A673 (cell line): ENCODE measurements at regions not wholly inside any gene's neighbourhood (a gene's known extent, or its start where the extent isn't known, plus 50 kb on each side); places are given as distances from the start of the nearest gene placed in this dataset.

Source experiments
- BruUV-seq: library from RNA; stranded (reverse); fragments of 400-500 nt; replicated peaks from 2 replicates; lab custom pipeline; 2021; lab: Mats Ljungman, UMichigan
- CTCF ChIA-PET: fragments of 300-600 bp; sonication (Branson Sonifier 250); formaldehyde crosslinking; loops from one replicate; lab custom pipeline; 2022; ENCODE audit warnings: antibody characterized with exemption; lab: Charles Lee
- POLR2A ChIA-PET: fragments of 300-600 bp; sonication (Branson Sonifier 250); formaldehyde crosslinking; loops from one replicate; lab custom pipeline; 2022; ENCODE audit warnings: antibody characterized with exemption; ENCODE audit not compliant: low non-redundant PET; lab: Charles Lee
- DNase-seq: peaks from one replicate; pipeline ENCODE4 v3.0.0-alpha.2; 2015; ENCODE audit warnings: low spot score
- H3K27ac ChIP-seq: fragments of 200-600 bp; sonication (generic); 2 replicates; pipeline ENCODE4 v1.5.1; 2016; ENCODE audit warnings: mixed run types, low read depth, mild to moderate bottlenecking, mixed read lengths, antibody characterized with exemption, low read length; ENCODE audit not compliant: poor library complexity, severe bottlenecking
- H3K27me3 ChIP-seq: fragments of 200-600 bp; sonication (generic); replicated peaks from 2 replicates; pipeline ENCODE4 v1.6.1; 2017; ENCODE audit warnings: mixed run types, low read depth, mild to moderate bottlenecking, mixed read lengths, antibody characterized with exemption, low read length; ENCODE audit not compliant: insufficient read depth, poor library complexity
- H3K36me3 ChIP-seq: fragments of 200-600 bp; sonication (generic); 2 replicates; pipeline ENCODE4 v1.6.1; 2016; ENCODE audit warnings: mixed run types, mild to moderate bottlenecking, mixed read lengths, antibody characterized with exemption, low read length; ENCODE audit not compliant: insufficient read depth, poor library complexity, severe bottlenecking
- H3K4me1 ChIP-seq: fragments of 200-600 bp; sonication (generic); 2 replicates; pipeline ENCODE4 v1.6.1; 2017; ENCODE audit warnings: mixed run types, mild to moderate bottlenecking, mixed read lengths, antibody characterized with exemption, low read length; ENCODE audit not compliant: insufficient read depth, poor library complexity, severe bottlenecking
- H3K4me3 ChIP-seq: fragments of 200-600 bp; sonication (generic); 2 replicates; pipeline ENCODE4 v1.5.1; 2016; ENCODE audit warnings: low read depth, mixed run types, mild to moderate bottlenecking, mixed read lengths, low read length; ENCODE audit not compliant: poor library complexity, severe bottlenecking
- H3K9me3 ChIP-seq: fragments of 200-600 bp; sonication (generic); 2 replicates; pipeline ENCODE4 v1.6.1; 2016; ENCODE audit warnings: mixed run types, low read depth, mild to moderate bottlenecking, mixed read lengths, antibody characterized with exemption, low read length; ENCODE audit not compliant: poor library complexity, severe bottlenecking
- EZH2 ChIP-seq: fragments of 200-600 bp; sonication (generic); IDR thresholded peaks from 2 replicates; pipeline ENCODE4 v1.6.1; 2017; ENCODE audit warnings: borderline replicate concordance, low read depth, mild to moderate bottlenecking, mixed read lengths, antibody characterized with exemption, low read length; ENCODE audit not compliant: poor library complexity, severe bottlenecking
- intact Hi-C: fragments of 100-400 bp; cut with micrococcal nuclease; formaldehyde crosslinking; loops from one replicate; pipeline ENCODE4 v1.10.0; 2022; ENCODE audit not compliant: unreplicated experiment
- TF ChIP-seq, protein P1 (sequence below): fragments of 300-800, 200-600 bp; sonication (generic); conservative IDR thresholded peaks from 2 replicates; pipeline ENCODE4 v1.5.1; 2017; ENCODE audit warnings: low read depth, mild to moderate bottlenecking, antibody characterized with exemption, low read length, moderate library complexity, mixed read lengths

DNA sequence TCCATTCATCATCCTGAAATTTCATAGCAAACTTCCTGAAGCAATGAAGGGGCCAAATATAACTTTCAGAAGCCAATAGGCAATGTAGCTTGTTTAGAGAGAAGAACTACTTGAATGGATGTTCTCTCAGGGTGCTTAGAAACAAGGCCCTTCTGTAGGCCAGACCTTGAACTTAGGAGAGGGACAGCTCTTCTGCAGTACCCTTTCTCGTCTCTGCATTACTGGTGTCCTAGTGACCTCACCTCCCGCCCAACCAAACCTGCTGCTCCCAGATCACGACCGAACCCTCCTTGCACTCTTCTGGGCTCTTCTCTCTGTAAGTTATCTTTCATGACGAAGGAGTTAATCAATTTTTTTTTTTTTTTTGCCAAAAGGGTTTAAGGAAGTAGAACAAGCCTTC is 543.9 kb downstream of the TDRD15 start:
- intact Hi-C loops, result no loop called here
- Histone ChIP-seq H3K36me3 (no peaks in the 10 kb centered on the region), H3K27me3 (peaks cover 10% of the 10 kb centered on the region), H3K27ac (no peak overlapping the region), H3K9me3 (no peaks in the 10 kb centered on the region), H3K4me1 (no peaks in the 10 kb centered on the region), H3K4me3 (no peak overlapping the region)
- ChIA-PET POLR2A (no interaction called here), CTCF (no interaction called here)
- no TSS peak for BruUV-seq
- no peak for DNase-seq
- TF ChIP-seq, protein P1, sequence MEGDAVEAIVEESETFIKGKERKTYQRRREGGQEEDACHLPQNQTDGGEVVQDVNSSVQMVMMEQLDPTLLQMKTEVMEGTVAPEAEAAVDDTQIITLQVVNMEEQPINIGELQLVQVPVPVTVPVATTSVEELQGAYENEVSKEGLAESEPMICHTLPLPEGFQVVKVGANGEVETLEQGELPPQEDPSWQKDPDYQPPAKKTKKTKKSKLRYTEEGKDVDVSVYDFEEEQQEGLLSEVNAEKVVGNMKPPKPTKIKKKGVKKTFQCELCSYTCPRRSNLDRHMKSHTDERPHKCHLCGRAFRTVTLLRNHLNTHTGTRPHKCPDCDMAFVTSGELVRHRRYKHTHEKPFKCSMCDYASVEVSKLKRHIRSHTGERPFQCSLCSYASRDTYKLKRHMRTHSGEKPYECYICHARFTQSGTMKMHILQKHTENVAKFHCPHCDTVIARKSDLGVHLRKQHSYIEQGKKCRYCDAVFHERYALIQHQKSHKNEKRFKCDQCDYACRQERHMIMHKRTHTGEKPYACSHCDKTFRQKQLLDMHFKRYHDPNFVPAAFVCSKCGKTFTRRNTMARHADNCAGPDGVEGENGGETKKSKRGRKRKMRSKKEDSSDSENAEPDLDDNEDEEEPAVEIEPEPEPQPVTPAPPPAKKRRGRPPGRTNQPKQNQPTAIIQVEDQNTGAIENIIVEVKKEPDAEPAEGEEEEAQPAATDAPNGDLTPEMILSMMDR, result no peak
- no peak for TF ChIP-seq EZH2

DNA sequence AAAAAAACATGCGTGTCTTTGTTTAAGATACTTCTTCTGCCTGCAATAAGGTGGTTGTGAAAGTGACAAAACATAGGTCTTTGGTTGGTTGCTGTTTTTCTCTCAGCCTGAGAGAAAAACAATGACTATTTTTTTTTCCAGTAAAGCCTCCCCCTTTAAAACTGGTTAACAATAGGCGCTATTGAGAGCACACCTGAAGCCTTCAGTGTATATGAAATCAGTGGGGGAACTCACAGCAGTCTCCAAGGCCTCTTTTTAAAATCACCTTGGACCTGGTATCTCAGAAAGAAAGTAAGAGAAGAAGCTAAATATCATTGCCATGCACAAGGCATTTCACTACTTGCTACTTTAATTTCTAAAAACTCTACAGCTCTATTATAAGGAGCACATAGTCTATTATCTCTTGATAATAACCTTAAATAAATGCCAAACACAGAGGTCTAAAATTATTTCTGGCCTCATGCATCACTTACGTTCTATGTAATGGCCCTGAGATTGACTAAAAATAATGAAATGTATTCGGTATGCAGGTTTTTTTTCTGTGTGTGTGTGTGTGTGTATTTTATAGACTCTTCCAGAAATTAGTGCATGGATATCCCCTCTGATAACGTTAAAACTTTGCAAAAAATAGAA is 544.4 kb downstream of the TDRD15 start:
- H3K4me1 ChIP-seq, result no peaks in the 10 kb centered on the region
- no peak overlapping the region for H3K4me3 ChIP-seq
- BruUV-seq, result no TSS peak
- TF ChIP-seq EZH2, result no peak
- TF ChIP-seq, protein P1, result no peak
- intact Hi-C loops, result no loop called here
- no peak for DNase-seq
- H3K9me3 ChIP-seq, result no peaks in the 10 kb centered on the region
- CTCF ChIA-PET, result no interaction called here
- H3K27ac ChIP-seq, result no peak overlapping the region
- no peaks in the 10 kb centered on the region for H3K36me3 ChIP-seq
- H3K27me3 ChIP-seq, result peaks cover 10% of the 10 kb centered on the region
- POLR2A ChIA-PET, result no interaction called here

DNA sequence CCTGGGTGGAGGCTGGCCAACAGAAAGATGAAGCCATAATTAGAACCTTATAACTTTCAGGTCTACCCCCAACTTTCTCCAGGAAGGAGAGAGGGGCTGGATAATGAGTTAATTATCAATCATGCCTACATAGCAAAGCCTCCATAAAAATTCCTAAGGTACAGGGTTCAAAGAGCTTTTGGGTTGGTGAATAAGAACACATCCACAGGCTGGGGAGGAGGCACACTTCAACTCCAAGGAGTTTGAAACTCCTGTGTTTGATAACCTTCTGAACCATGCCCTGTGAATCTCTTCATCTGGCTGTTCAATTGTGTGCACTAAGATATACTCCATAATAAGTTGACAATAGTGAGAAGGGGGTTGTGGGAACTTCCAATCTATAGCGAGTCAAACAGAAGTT is 552.3 kb downstream of the TDRD15 start:
- ChIA-PET CTCF (no interaction called here), POLR2A (no interaction called here)
- Histone ChIP-seq H3K4me1 (no peaks in the 10 kb centered on the region), H3K4me3 (no peak overlapping the region), H3K27ac (no peak overlapping the region), H3K27me3 (peaks cover under 1% of the 10 kb centered on the region), H3K9me3 (no peaks in the 10 kb centered on the region), H3K36me3 (no peaks in the 10 kb centered on the region)
- intact Hi-C loops, result no loop called here
- no peak for DNase-seq
- BruUV-seq, result no TSS peak
- no peak for TF ChIP-seq EZH2
- TF ChIP-seq, protein P1, result no peak
